ENCODE measurements at regions not wholly inside any gene's neighbourhood (a gene's known extent, or its start where the extent isn't known, plus 50 kb on each side); places are given as distances from the start of the nearest gene placed in this dataset.

DNA sequence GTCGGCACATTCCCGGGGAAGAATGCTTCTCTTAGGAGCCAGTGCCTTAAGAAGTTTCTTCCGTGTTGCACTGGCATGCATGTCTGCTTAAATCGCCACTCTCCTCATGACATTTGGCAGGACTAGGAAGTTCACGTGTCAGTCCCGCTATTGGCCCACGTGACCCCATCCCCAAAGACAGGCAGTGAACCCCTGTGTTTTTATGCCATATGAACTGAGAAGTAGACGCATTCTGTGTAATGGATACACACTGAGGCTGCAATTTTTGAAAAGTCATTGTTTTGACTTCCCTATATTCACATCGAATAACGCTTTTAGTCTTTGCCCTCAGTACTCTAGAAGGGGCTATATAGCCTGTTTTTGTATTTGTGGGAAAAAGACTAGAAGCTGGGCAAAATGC lies 125.6 kb upstream of the TBL1XR1 start:
- TF ChIP-seq, protein P1, sequence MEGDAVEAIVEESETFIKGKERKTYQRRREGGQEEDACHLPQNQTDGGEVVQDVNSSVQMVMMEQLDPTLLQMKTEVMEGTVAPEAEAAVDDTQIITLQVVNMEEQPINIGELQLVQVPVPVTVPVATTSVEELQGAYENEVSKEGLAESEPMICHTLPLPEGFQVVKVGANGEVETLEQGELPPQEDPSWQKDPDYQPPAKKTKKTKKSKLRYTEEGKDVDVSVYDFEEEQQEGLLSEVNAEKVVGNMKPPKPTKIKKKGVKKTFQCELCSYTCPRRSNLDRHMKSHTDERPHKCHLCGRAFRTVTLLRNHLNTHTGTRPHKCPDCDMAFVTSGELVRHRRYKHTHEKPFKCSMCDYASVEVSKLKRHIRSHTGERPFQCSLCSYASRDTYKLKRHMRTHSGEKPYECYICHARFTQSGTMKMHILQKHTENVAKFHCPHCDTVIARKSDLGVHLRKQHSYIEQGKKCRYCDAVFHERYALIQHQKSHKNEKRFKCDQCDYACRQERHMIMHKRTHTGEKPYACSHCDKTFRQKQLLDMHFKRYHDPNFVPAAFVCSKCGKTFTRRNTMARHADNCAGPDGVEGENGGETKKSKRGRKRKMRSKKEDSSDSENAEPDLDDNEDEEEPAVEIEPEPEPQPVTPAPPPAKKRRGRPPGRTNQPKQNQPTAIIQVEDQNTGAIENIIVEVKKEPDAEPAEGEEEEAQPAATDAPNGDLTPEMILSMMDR (IDR thresholded peaks at IDR 0.05) = no peak
- no peak for TF ChIP-seq POLR2A (IDR thresholded peaks at IDR 0.05)
